Large intestine (tissue), 3 donors: ENCODE measurements at regions not wholly inside any gene's neighbourhood (a gene's known extent, or its start where the extent isn't known, plus 50 kb on each side); places are given as distances from the start of the nearest gene placed in this dataset.

Experiments
- DNase-seq, 2 donors: peaks; one replicate each; pipeline versions ENCODE4 v3.0.0 to v3.0.0-alpha.2; 2013
- H3K27ac ChIP-seq: one replicate; pipeline ENCODE4 v1.5.1; 2013; ENCODE audit warnings: low read length
- H3K27me3 ChIP-seq: 2 replicates; pipeline ENCODE4 v1.6.1; 2013; ENCODE audit warnings: low read length; ENCODE audit not compliant: control insufficient read depth, insufficient read depth
- H3K36me3 ChIP-seq: 2 replicates; pipeline ENCODE4 v1.6.1; 2013; ENCODE audit warnings: low read length; ENCODE audit not compliant: control insufficient read depth, insufficient read depth
- H3K4me1 ChIP-seq: one replicate; pipeline ENCODE4 v1.6.1; 2013; ENCODE audit warnings: low read length; ENCODE audit not compliant: control insufficient read depth, insufficient read depth
- H3K4me3 ChIP-seq: one replicate; pipeline ENCODE4 v1.5.1; 2013; ENCODE audit warnings: low read length
- H3K9me3 ChIP-seq: one replicate; pipeline ENCODE4 v1.6.1; 2013; ENCODE audit warnings: mild to moderate bottlenecking, low read depth, low read length, moderate library complexity; ENCODE audit not compliant: control insufficient read depth
- WGBS: methylation state at CpG from one replicate; pipeline ENCODE4 v1.1.5; 2013; ENCODE audit warnings: low lambda C conversion rate; ENCODE audit not compliant: insufficient coverage; 5-methylcytosine and 5-hydroxymethylcytosine counted together

DNA sequence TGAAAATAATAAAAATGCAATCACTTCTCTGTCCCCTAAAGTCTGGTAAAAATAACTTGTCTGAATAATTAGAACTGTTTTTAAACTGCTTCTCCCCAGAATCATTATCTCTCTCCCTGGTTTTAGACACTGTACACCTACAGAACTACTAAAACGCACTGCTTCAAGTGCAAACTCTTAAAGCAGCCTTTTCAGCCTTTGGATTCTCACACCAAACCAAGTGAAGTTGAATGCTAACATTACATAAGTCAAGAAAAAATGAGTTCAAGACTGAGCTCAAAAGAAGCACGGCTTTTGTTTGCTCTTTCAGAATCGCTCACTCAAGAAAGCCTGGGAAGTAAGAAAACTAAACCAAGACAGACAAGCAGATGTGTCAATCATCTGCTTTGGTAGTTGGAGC, 188.8 kb downstream of the LSM5 start:
- DNase-seq = no peak
- Histone ChIP-seq H3K4me3 (no peak overlapping the region), H3K9me3 (peaks cover 2% of the 10 kb centered on the region), H3K27ac (no peak overlapping the region), H3K36me3 (no peaks in the 10 kb centered on the region), H3K27me3 (peaks cover 48% of the 10 kb centered on the region), H3K4me1 (no peaks in the 10 kb centered on the region)
- 69% methylated on average over 2 of the region's 3 CpGs for WGBS

DNA sequence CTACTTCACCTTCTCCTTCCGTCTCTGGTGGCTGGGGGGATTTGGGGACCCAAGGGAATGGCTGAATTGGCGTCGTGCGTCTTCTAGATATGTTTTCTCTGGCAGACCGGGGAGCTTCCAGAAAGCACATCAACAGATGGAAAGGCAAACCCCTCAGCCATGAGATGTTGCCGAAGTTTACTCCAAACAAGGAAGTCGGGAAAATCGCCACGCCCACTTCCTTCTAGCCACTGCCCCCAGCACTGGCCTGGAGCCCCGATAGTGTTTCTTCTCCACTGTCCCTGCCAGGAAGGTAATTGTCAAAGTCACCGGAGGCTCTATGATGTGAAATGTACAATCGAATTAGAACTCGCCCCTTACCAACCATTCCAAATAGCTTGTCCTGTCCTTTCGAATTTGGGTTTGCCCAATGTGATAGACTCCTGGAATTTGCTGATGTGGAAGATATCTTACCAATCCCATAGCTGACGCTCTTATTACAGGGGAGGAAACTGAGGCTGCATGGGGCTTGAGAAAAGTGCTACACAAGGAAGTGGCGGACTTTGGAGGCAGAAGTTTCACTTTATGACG, 191.0 kb downstream of the LSM5 start:
- Histone ChIP-seq H3K9me3 (peaks cover 2% of the 10 kb centered on the region), H3K36me3 (no peaks in the 10 kb centered on the region), H3K4me3 (peak overlapping the region; percentile 37), H3K27me3 (peaks cover 52% of the 10 kb centered on the region), H3K4me1 (no peaks in the 10 kb centered on the region), H3K27ac (no peak overlapping the region)
- DNase-seq = peak in 1 of 2 donors; percentile 17
- WGBS = no CpG with 5 or more reads among the region's 17 CpGs

DNA sequence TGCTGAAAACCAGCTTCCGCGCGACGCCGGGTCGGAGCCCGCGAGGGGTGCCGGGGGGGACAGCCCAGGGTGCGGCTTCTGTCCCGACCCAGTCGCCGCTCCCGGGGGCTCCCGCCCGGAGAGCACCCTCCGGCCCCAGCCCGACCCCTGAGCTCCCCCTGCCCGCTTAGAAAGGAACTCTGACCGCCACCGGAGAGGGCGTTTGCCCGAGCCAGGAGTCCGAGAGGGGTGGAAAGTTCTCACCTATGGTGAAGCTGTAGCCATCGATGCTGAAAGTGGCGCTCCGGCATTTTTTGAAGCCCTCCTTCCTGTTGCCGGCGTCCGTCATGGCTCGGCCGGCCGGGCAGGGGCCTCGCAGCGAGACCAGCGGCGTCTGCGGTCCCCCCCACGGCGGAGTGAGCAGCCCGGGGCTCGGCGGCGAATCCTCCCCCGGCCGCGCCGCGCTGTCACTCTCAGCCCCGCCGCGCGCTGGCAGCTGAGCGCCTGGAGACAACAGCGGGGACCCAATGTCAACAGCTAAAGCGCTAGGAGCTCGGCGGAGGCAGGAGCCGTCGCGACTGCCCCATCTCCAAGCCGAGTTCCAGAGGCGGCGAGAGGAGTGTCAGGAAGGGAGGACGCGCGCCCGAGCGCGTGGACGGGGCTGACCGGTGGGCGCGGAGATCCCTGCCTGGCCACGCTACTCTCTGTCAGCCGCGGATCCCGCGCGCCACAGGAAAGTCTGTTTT, 191.6 kb downstream of the LSM5 start:
- Histone ChIP-seq H3K27me3 (peaks cover 53% of the 10 kb centered on the region), H3K4me3 (peak overlapping the region; percentile 37), H3K4me1 (no peaks in the 10 kb centered on the region), H3K36me3 (no peaks in the 10 kb centered on the region), H3K27ac (no peak overlapping the region), H3K9me3 (peaks cover 2% of the 10 kb centered on the region)
- no CpG with 5 or more reads among the region's 80 CpGs for WGBS
- peak in 1 of 2 donors; percentile 17 for DNase-seq

DNA sequence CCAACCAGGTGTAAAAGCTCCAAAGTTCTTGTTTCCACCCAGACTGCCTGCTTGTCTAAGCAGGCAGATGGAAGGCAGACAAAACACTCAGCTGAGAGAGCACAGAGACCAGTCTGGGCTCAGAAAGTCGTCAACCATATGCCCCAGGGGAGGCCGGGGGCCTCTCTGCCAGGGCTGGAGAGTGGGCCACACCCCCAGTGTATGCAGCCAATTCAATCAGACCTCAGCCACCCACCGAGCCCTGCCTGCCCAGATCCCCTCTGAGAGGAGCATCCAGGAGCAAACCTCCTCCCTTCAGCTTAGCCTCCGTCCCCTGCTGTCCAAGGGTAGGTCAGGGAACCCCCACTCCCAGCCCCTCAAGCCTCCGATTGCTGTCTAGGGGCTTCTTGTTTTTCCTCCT, 196.3 kb downstream of the LSM5 start:
- peaks cover 1% of the 10 kb centered on the region for H3K9me3 ChIP-seq
- H3K36me3 ChIP-seq = no peaks in the 10 kb centered on the region
- H3K4me3 ChIP-seq = no peak overlapping the region
- H3K4me1 ChIP-seq = no peaks in the 10 kb centered on the region
- H3K27ac ChIP-seq = no peak overlapping the region
- peaks cover 35% of the 10 kb centered on the region for H3K27me3 ChIP-seq
- no CpG with 5 or more reads among the region's 5 CpGs for WGBS
- DNase-seq = no peak

DNA sequence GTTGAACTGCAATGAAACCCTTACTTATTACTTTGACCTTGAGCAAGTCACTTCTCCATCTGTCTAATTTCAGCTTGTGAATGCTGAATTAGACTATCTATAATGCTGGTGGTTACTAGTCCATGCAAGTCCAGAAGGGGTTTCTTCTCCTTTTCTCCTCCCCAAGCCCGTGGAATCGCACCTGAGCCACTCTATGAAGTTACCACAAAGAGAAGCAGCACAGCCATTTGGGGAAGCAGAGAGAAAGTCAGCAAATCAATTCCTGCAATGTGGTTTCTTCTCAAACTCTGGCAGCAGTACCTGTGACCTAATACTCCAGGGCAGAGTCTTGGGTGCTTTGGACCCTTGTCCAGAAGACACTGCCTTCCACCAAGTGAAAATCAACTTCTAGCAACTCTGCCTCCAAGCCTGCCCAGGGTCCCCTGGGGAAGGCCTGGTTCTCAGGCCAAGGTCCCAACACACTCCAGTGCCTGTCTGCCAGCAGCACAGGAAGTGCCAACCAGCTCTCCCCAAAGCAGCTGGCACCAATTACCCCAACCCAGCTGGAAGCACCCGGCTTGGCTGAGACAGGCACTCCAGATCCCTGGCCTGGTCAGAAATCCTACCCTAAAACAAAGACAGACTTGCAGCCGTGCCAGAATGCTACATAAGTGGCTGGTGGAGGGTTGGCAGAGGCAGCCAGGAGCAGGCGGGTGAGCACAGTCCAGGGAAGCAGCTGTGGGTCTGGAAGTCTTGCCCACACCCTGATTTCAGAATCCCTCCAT, 200.3 kb downstream of the LSM5 start:
- no peaks in the 10 kb centered on the region for H3K4me1 ChIP-seq
- H3K27ac ChIP-seq = no peak overlapping the region
- no peak overlapping the region for H3K4me3 ChIP-seq
- no peaks in the 10 kb centered on the region for H3K9me3 ChIP-seq
- DNase-seq = no peak
- H3K36me3 ChIP-seq = no peaks in the 10 kb centered on the region
- peaks cover 12% of the 10 kb centered on the region for H3K27me3 ChIP-seq
- no CpG with 5 or more reads among the region's 5 CpGs for WGBS

DNA sequence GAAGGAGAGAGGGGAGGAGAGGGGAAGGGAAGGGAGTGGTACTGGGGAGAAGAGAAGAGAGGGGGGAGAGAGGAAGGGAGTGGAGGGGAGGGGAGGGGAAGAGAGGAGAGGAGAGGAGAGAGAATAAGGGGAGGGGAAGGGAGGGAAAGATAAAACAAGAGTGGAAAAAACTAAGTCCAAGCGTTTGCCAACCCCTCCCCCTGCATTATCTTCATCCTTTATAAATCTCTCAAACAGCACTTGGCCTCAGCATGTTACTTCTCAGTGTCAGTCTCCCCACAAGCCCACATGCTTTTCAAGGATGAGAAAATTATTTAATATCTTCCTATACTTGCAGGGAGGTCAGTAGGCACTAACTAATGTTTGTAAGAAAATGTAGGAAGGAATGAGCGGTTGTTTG, 204.5 kb downstream of the LSM5 start:
- H3K9me3 ChIP-seq = no peaks in the 10 kb centered on the region
- H3K4me1 ChIP-seq = no peaks in the 10 kb centered on the region
- H3K36me3 ChIP-seq = no peaks in the 10 kb centered on the region
- DNase-seq = no peak
- H3K27me3 ChIP-seq = peaks cover under 1% of the 10 kb centered on the region
- no peak overlapping the region for H3K4me3 ChIP-seq
- no peak overlapping the region for H3K27ac ChIP-seq
- WGBS = 58% methylated on average over 2 of the region's 2 CpGs

DNA sequence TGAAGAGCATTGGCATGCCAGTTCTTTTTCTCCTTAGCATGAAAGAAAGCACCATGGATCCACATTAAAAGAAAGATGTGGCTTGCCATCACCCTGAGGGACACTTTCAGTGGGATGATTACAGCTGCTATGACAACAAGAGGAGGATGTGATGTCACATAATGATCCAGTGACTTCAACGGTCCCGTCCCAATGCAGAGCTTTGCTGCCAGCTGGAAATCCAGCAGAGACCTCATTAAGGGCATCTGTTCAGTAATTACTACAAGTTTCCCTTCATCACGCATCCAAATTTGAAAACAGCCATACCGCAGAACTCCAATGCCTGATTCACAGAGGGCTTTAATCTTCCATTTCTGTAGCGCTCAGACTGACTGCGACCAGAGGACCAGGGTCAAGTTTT, 206.6 kb downstream of the LSM5 start:
- no peak overlapping the region for H3K4me3 ChIP-seq
- H3K36me3 ChIP-seq = no peaks in the 10 kb centered on the region
- no peaks in the 10 kb centered on the region for H3K4me1 ChIP-seq
- H3K27me3 ChIP-seq = peaks cover 2% of the 10 kb centered on the region
- H3K27ac ChIP-seq = no peak overlapping the region
- WGBS = no CpG with 5 or more reads among the region's 6 CpGs
- H3K9me3 ChIP-seq = no peaks in the 10 kb centered on the region
- DNase-seq = no peak

DNA sequence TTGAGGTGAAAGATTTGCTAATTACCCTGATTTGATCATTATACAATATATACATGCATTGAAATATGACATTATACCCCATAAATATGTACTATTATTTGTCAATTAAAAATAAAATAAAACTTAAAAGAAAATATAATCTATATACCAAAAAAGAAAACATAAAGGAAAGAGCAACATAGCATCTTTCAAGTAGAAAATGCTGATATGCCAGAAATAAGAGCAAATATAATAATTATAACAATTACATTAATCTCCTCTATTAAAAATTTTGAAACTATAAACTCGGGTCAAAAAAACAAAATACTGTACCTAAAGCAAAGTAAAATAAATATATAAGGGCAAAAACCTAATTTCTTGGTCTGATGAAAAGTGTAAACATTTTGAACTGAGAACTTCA, 209.3 kb upstream of the PDE1C start:
- Histone ChIP-seq H3K27ac (no peak overlapping the region), H3K4me1 (no peaks in the 10 kb centered on the region), H3K4me3 (no peak overlapping the region), H3K27me3 (peaks cover 2% of the 10 kb centered on the region), H3K9me3 (no peaks in the 10 kb centered on the region), H3K36me3 (no peaks in the 10 kb centered on the region)
- 63% methylated on average over 1 of the region's 1 CpG for WGBS
- DNase-seq = no peak

DNA sequence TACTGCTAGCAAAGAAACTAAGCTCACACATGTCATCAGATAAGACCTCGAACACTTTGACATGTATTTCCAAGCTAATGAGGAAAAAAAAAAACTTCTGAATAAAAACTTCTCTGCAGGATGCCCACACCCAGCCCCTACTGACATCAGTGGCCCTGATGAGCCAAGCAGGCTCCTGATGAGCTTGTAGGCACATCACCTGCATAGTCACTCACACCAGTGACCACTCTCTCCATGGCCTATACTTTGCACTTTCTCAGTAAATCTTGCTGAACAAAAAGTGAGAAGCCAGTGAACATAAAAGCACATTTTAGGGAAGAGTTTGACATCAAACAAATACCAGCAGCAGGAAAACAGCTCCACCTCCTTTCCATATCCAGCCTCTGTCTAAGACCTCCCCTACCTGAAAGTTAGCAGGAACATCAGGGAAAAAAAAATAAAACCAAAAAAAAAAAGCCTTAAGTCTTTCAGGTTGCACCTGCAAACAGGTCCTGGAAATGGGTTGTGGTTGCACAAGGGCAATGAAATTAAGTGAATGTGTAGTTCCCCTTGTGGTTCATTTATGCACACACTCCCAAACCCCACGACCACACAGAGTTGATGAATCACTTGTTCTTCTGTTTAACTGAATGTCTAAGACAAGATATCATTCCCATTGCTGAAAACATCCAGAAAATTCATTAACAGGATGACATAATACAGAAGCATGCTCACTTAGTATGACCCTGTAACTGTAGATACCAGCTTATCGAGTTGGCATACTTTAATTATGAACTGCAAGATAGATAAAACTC, 205.2 kb upstream of the PDE1C start:
- no CpG with 5 or more reads among the region's 3 CpGs for WGBS
- Histone ChIP-seq H3K27ac (no peak overlapping the region), H3K4me1 (no peaks in the 10 kb centered on the region), H3K36me3 (no peaks in the 10 kb centered on the region), H3K9me3 (no peaks in the 10 kb centered on the region), H3K4me3 (no peak overlapping the region), H3K27me3 (no peaks in the 10 kb centered on the region)
- DNase-seq = no peak

DNA sequence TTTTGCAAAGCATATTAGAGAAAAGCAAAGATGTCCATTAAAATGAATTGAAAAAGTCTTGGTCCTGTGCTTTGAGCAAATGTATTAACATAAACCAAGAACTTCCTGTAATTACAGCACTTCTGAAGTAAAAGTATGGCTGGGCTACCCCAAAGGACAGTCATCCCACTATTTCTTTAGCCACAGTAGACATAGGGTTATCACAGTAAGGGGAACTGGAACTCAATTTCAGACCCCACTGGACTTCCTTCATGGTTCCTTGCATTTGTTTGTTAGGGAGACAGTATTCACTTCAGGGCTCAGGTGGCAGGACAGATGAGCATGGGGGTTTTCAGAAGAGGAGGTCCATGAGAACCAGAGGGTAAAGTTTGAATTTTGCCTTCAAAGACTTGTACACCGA, 203.1 kb upstream of the PDE1C start:
- Histone ChIP-seq H3K4me1 (no peaks in the 10 kb centered on the region), H3K4me3 (no peak overlapping the region)
- no CpG with 5 or more reads among the region's 1 CpG for WGBS

More for the DNA sequence above, 203.1 kb upstream of the PDE1C start:
- no peak for DNase-seq
- no peak overlapping the region for H3K27ac ChIP-seq
- no peaks in the 10 kb centered on the region for H3K27me3 ChIP-seq
- H3K36me3 ChIP-seq = no peaks in the 10 kb centered on the region
- no peaks in the 10 kb centered on the region for H3K9me3 ChIP-seq
